OCI-LY3 (cell line): ENCODE measurements at regions not wholly inside any gene's neighbourhood (a gene's known extent, or its start where the extent isn't known, plus 50 kb on each side); places are given as distances from the start of the nearest gene placed in this dataset.

Source experiments
- H2AFZ ChIP-seq: fragments of 200-600, 300-600 bp; shearing (Covaris generic); 2 replicates; pipeline ENCODE4 v1.6.0; 2014; ENCODE audit warnings: antibody characterized with exemption, low read depth, low read length
- H3K27ac ChIP-seq: fragments of 200-600, 300-600 bp; sonication (generic); 2 replicates; pipeline ENCODE4 v1.5.1; 2014; ENCODE audit warnings: mild to moderate bottlenecking, low read length, moderate library complexity, mixed read lengths
- H3K27me3 ChIP-seq: fragments of 200-600, 300-600 bp; sonication (generic); 2 replicates; pipeline ENCODE4 v1.6.1; 2014; ENCODE audit warnings: low read depth, low read length, mixed read lengths
- H3K36me3 ChIP-seq: fragments of 200-600, 300-600 bp; sonication (generic); replicated peaks from 2 replicates; pipeline ENCODE3; 2014; ENCODE audit warnings: low read depth, low read length, mixed read lengths
- H3K4me1 ChIP-seq: fragments of 300-600, 200-600 bp; sonication (generic); 2 replicates; pipeline ENCODE4 v1.6.1; 2014; ENCODE audit warnings: low read length, mixed read lengths
- H3K4me2 ChIP-seq: fragments of 200-600, 300-600 bp; sonication (generic); 2 replicates; pipeline ENCODE4 v1.6.1; 2014; ENCODE audit warnings: low read length, mixed read lengths
- H3K4me3 ChIP-seq: fragments of 300-600, 200-600 bp; sonication (generic); 2 replicates; pipeline ENCODE4 v1.5.1; 2014; ENCODE audit warnings: antibody characterized with exemption, mild to moderate bottlenecking, low read length, moderate library complexity
- H3K79me2 ChIP-seq: fragments of 300-600, 200-600 bp; shearing (Covaris generic); 2 replicates; pipeline ENCODE4 v1.6.1; 2014; ENCODE audit warnings: mild to moderate bottlenecking, low read length, mixed read lengths
- H3K9ac ChIP-seq: fragments of 300-600, 200-600 bp; shearing (Covaris generic); 2 replicates; pipeline ENCODE4 v1.6.0; 2014; ENCODE audit warnings: mild to moderate bottlenecking, low read length, moderate library complexity
- H3K9me3 ChIP-seq: fragments of 200-600, 300-600 bp; shearing (Covaris generic); 2 replicates; pipeline ENCODE4 v1.6.1; 2014; ENCODE audit warnings: low read length, mixed read lengths; ENCODE audit not compliant: insufficient read depth
- H4K20me1 ChIP-seq: fragments of 200-600, 300-600 bp; sonication (generic); 2 replicates; pipeline ENCODE4 v1.6.1; 2016; ENCODE audit warnings: low read length, mixed read lengths; ENCODE audit not compliant: insufficient read depth
- EZH2phosphoT487 ChIP-seq: fragments of 200-600 bp; shearing (Covaris generic); IDR thresholded peaks from 2 replicates; pipeline ENCODE4 v1.6.1; 2018; ENCODE audit warnings: antibody characterized with exemption, mixed run types, low read depth
- TF ChIP-seq, protein P1 (sequence below): fragments of 200-600, 300-600 bp; sonication (generic); IDR thresholded peaks from 2 replicates; pipeline ENCODE4 v1.5.1; 2014; ENCODE audit warnings: antibody characterized with exemption, low read length, low read depth

DNA sequence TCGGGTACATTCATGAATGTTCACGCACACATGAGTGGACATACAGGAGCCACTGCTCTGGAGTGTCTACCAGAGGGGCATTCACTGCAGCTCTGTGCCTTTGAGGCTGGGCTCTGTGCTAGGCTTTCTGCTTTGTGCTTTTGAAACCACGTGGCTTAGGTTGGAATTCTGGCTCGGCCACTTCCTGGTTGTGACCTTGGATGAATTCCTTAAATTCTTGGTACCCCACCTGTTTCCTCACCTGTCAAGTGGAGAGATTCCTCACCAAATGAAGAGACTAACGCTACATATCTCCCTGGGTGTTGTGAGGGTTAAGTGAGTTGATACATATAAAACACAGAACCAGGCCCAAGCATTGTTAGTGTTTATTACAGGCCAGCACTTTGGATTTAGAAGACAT is 842.8 kb downstream of the VRK1 start:
- H3K4me3 ChIP-seq: no peak overlapping the region
- no peak overlapping the region for H3K4me2 ChIP-seq
- no peaks in the 10 kb centered on the region for H4K20me1 ChIP-seq
- no peak for TF ChIP-seq EZH2phosphoT487
- TF ChIP-seq, protein P1, sequence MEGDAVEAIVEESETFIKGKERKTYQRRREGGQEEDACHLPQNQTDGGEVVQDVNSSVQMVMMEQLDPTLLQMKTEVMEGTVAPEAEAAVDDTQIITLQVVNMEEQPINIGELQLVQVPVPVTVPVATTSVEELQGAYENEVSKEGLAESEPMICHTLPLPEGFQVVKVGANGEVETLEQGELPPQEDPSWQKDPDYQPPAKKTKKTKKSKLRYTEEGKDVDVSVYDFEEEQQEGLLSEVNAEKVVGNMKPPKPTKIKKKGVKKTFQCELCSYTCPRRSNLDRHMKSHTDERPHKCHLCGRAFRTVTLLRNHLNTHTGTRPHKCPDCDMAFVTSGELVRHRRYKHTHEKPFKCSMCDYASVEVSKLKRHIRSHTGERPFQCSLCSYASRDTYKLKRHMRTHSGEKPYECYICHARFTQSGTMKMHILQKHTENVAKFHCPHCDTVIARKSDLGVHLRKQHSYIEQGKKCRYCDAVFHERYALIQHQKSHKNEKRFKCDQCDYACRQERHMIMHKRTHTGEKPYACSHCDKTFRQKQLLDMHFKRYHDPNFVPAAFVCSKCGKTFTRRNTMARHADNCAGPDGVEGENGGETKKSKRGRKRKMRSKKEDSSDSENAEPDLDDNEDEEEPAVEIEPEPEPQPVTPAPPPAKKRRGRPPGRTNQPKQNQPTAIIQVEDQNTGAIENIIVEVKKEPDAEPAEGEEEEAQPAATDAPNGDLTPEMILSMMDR: no peak
- no peak overlapping the region for H2AFZ ChIP-seq
- no peaks in the 10 kb centered on the region for H3K79me2 ChIP-seq
- peaks cover 7% of the 10 kb centered on the region; the same call in 1 of the 2 replicates for H3K27me3 ChIP-seq
- H3K4me1 ChIP-seq: no peaks in the 10 kb centered on the region
- no peaks in the 10 kb centered on the region for H3K9me3 ChIP-seq
- H3K36me3 ChIP-seq: no peaks in the 10 kb centered on the region
- no peak overlapping the region for H3K27ac ChIP-seq
- no peak overlapping the region for H3K9ac ChIP-seq

DNA sequence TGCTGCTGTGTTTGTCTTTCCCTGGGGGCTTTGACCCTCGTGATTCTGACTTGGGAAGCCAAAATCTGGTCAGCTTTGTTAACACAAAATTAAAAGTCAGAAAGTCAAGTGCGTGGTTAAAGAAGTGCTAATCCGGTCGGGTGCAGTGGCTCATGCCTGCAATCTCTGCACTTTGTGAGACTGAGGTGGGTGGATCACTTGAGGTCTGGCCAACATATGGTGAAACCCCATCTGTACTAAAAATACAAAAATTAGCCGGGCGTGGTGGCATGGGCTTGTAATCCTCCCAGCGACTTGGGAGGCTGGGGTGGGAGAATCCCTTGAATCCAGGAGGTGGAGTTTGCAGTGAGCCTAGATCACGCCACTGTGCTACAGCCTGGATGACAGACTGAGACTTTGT is 844.6 kb downstream of the VRK1 start:
- Histone ChIP-seq H3K36me3 (no peaks in the 10 kb centered on the region), H3K27me3 (peaks cover 7% of the 10 kb centered on the region; the same call in 1 of the 2 replicates), H3K79me2 (no peaks in the 10 kb centered on the region), H2AFZ (no peak overlapping the region), H3K27ac (no peak overlapping the region), H4K20me1 (no peaks in the 10 kb centered on the region), H3K4me3 (no peak overlapping the region), H3K4me1 (no peaks in the 10 kb centered on the region), H3K4me2 (no peak overlapping the region), H3K9me3 (no peaks in the 10 kb centered on the region), H3K9ac (no peak overlapping the region)
- TF ChIP-seq EZH2phosphoT487: no peak
- TF ChIP-seq, protein P1: no peak

DNA sequence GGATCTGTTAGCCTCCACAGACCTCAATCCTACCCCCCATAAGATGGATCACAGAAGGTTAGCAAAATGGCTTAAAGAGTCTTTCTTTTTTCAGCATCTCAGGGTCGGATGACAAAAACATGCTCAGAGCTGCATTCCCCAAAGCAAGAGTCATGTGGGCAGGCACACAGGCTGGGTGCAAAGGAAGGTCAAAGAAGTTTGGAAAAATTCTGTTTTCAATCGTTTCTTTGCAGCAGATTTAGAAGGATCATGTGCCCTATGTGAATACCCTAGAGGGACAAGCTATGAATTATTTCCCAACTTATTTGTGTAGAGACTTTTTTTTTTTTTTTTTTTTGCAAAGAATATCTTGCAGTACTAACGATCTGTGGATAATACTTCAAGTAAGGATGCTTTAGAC is 845.4 kb downstream of the VRK1 start:
- no peak overlapping the region for H3K9ac ChIP-seq
- no peaks in the 10 kb centered on the region for H3K79me2 ChIP-seq
- no peaks in the 10 kb centered on the region for H3K36me3 ChIP-seq
- H3K4me3 ChIP-seq: no peak overlapping the region
- no peak overlapping the region for H3K4me2 ChIP-seq
- peaks cover 7% of the 10 kb centered on the region; the same call in 1 of the 2 replicates for H3K27me3 ChIP-seq
- TF ChIP-seq, protein P1: no peak
- no peak for TF ChIP-seq EZH2phosphoT487
- no peak overlapping the region for H2AFZ ChIP-seq
- no peaks in the 10 kb centered on the region for H3K9me3 ChIP-seq
- H4K20me1 ChIP-seq: no peaks in the 10 kb centered on the region
- no peaks in the 10 kb centered on the region for H3K4me1 ChIP-seq
- H3K27ac ChIP-seq: no peak overlapping the region

DNA sequence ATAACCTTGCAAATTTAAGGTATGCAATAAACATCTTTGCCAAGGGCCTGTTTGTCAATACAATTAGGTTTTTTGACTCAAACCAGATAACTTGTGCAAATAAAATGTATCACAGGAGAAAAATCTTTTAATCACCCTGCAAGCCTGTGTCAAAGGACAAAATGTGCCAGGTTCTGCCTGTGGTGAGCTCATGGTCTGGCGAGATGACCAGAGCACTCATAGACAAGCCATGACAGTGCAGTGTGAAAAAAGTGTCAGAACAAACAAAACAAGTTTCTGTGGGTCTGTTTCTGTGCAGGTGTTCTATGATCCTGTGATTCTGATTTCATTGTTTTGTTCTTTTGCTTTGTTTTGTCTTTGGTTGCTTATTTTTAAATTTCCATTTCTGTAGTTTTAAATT is 847.2 kb downstream of the VRK1 start:
- H3K36me3 ChIP-seq: no peaks in the 10 kb centered on the region
- H4K20me1 ChIP-seq: no peaks in the 10 kb centered on the region
- H3K9ac ChIP-seq: no peak overlapping the region
- no peaks in the 10 kb centered on the region for H3K9me3 ChIP-seq
- no peak overlapping the region for H3K27ac ChIP-seq
- H3K4me3 ChIP-seq: no peak overlapping the region
- H3K4me2 ChIP-seq: no peak overlapping the region
- no peak overlapping the region for H2AFZ ChIP-seq
- no peak for TF ChIP-seq EZH2phosphoT487
- TF ChIP-seq, protein P1: no peak
- H3K79me2 ChIP-seq: no peaks in the 10 kb centered on the region
- peaks cover 14% of the 10 kb centered on the region; the same call in 1 of the 2 replicates for H3K27me3 ChIP-seq
- no peaks in the 10 kb centered on the region for H3K4me1 ChIP-seq
